NCI-H2081 (cell line): ENCODE measurements at regions not wholly inside any gene's neighbourhood (a gene's known extent, or its start where the extent isn't known, plus 50 kb on each side); places are given as distances from the start of the nearest gene placed in this dataset.

Experiments
- DNase-seq, 2 experiments: peaks; one replicate each; lab custom pipeline; 2025; lab: John Stamatoyannopoulos, UW

DNA sequence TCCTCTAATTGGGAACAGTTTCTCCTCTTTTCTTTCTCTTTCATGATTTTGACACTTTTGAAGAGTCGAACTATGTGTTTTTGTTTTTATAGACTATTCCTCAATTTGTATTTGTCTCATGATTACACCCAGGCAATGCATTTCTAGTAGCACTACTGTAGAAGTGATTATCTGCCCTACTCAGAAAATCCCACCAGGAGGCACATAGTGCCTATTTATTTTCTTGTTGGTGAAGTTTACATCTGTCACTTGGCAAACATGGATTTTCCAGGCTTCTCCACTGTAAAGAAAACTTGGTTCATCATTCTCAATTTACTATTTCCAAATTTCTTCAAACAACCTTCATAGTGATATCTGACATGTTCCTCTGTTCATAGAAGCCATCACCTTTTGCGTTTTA lies 893.9 kb downstream of the CCSER2 start:
- DNase-seq, result no peak

DNA sequence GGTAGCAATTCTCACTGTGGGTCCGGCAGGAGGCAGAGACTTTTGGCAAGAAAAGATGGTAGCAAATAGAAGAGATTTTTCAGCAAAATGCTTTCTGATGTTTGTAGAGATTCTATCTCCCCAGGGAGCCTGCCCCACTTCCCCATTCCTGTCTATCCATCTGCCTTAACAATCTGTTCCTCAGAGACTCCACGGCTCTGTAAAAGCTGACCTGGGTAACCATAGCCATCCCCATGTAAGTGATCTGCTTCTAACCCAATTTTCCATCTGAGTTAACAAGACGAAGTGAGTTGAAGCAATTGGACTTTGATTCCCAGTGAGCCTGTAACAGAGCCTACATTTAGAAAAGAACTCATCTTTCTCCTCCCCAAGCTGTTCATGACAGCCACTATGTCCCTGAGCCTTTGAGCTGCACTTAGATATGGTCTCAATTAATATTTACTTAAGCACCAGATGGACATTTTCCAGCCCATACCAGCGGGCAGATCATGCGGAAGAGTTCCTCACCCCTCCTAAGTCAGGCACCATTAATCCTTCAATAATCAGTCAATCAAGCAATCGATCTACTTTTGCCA lies 896.1 kb downstream of the CCSER2 start:
- DNase-seq, result no peak

DNA sequence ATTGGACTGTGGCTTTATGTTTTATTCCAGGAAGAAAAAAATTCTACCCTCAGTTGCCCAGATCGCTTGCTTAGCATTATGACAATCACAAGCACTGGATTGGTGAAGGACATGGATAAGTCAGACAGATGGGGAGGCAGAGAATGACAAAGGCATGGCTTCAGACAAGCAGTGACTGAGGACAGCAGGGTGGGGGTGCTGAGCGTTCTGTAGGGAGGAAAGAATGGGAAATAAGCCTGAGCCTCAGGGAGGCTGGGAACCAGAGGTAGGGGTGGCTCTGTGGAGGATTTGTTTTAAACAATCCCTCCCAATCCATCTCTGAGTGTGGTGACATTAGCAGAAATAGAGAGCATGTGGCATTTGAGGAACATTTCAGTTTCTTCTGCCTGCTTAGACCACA lies 896.9 kb downstream of the CCSER2 start:
- DNase-seq, result no peak

DNA sequence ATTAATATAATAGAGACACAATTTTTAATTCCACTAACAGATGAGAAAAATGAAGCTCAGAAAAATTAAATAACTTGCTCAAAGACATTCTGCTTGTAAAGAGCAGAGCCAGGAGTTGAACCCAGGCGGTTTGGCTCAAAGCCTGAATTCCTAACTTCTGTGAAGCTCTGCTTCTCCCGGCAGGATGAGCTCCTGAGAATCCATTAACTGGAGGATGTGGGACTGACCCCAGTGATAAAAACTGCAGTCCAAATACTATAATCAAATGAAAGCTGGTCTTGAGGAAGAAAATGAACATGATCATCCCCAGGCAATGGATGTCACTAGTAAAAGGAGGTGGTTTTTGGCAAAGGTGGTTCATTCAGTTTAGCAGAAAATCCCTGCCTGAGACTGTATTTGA lies 898.2 kb downstream of the CCSER2 start:
- no peak for DNase-seq

DNA sequence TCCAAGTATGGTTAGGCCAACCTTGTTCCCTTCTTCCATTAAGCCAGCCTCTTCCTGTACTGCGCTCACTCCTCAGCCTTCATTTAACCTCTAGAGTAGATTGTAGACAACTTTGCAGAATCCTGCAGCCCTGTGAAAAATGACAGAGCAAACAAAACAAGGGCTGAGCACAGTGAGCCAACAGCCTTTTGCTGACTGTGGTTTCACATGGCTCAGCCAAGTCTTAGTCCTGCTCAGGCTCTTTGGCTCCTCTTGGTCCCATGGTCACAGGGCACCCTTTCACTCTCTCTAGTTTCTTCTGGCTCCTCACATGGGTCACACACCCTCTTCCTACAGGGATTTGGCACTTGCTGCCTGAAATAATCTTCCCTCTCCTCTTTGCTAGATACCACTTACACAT lies 900.3 kb downstream of the CCSER2 start:
- no peak for DNase-seq

DNA sequence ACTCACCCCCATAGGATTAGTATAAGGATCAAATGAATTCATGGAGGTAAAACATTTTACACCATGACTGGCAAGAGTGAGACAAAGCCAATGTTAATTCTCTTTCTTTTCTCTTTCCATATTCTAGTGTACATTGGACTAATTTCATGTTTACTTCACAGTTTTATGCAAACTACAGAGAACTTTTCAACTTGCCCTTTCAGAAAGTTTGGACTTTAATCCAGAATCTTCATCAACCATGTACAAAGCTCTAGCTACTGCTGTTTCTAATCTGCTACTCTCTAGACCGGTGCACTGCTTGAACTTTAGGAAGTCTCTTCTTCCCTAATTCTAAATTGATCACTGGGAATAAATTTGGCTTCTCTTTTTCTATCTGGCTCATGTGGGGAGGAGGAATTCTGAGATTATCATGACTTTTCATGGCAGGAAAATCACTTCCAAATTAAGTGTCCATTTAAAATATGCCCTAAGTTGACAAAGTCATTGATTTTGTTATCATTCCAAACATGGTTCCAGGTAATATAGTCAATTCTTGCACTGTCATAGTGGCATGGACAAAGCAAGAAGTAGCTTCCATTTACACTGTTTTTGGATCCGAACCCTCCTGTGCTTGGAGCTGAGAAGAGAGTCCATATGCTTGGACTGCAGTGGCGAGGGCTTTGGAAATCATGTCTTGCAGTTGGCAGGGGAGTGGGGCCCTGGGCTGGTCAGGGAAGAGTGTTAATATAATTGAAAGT lies 903.3 kb downstream of the CCSER2 start:
- no peak for DNase-seq

DNA sequence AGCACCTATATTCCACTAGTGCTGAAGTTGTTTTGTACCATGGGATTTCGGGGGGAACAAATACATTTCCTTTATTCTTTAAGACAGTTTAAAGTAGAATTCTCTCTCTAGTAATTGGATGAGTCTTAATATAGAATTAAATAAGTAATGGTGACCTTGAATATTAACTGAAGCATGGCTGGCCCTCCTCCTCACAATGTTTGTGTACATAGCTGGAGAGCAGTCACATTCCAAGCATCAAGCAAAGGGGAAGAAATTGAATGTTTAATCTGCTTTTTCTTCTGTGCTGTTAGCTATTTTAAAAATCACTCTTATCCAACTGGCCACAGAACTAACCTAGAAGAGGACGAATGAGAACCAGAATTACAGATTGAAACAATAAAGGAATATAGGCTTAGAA lies 906.9 kb downstream of the CCSER2 start:
- no peak for DNase-seq

DNA sequence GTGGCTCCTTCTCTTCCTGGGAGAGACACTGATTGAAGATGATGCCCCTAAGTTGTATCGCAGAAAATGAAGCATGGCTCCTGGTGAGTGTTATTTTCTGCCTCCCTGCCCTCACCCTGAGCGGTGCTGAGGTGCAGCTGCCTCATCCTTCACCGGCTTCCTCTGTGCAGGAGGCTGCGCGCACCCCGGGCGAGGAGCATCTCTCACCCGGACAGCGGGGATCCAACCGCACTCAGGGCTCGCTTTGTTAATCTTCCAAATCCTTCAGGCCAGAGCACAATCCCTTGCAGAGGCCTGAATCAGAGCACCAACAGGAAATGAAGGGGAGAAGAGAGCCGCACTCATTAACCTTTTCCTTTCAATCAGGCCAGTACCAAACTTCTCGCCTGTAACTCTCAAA lies 910.3 kb downstream of the CCSER2 start:
- no peak for DNase-seq

DNA sequence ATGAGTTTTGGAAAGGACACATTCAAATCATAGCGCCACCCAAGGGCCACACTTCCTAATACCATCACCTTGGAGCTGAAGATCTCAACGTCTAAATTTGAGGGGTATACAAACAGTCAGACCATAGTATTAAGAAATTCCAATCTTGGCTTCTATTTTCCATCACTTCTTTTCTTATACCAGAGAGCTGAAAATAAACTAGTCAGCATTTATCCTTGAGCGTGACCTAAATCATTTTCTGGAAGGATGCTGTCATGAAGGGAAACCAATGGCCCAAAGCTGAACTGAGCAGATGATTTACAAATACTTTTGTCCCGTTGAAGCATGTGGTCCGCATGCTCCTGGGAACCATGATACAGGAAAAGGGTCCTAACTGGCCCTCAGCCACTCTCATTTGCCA lies 921.9 kb downstream of the CCSER2 start:
- no peak for DNase-seq

DNA sequence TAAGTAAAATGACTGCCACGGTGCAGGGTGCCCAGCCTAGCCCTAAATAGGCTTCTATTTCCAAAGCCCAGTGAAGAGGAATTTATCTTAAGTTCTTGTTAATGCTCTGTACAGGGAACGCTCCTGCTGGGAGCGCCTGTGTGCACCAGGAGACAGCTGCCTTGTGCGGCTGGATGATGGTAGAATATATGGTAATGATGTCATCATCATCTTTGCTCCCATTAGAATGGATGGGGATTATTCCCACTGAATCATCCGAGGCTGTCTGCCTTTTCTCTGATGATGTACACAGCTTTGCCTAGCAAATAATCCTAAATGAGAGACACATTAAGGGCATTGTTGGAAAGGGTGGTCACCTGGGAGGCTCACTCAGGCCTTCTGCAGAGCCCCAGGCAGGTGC lies 928.1 kb downstream of the CCSER2 start:
- no peak for DNase-seq

DNA sequence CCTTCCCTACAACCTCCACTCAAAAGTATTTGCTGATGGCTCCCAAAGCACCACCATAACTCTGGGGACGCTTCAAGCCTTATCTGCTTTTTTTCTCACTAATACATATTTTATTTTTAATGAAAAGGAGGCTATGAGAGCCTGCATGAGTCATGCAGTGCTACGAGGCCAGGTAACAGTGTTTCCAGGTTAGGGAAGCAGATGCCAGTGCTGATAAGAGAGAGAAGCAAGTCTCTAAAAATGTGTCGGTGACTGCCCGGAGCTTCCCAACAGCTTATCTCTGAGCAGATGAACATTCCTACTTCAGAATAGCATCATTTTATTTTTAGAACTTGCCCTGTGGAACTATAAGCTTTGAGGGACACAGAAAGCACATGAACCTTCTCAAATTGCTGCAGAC lies 931.5 kb downstream of the CCSER2 start:
- DNase-seq, result no peak

DNA sequence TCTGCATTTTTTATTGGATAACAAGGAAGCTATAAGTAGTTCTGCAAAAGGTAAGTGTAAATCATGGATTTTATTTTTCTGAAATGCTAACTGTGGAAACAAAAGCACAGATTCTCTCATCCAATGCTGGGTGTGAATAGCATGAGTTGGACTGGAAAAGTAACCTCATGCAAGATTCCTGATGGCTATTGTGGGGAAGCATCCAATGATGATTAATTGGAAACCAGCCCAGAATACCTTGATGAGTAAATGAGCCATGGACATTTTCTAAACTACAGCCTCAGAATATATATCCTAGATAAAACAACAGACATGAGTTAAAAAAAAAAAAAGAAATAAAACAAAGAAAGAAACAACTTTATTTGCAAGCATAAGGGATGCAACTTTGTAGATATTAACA lies 934.6 kb downstream of the CCSER2 start:
- DNase-seq, result no peak

DNA sequence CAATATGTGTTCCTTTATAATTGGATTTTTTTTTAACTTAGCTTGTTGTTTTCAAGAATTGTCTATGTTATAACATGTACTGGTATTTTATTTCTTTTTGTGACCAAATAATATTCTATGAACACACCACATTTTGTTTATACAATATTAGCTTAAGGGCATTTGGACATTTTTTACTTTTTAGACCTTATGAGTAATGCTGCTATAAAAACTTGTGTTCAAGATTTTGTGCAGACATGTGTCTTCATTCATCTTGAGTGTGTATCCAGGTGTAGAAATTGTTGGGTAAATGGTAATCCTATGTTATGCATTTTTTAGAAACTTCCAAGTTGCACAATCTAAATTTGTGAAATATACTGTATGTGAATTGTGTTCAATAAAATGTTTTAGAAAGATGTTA lies 936.7 kb downstream of the CCSER2 start:
- no peak for DNase-seq

DNA sequence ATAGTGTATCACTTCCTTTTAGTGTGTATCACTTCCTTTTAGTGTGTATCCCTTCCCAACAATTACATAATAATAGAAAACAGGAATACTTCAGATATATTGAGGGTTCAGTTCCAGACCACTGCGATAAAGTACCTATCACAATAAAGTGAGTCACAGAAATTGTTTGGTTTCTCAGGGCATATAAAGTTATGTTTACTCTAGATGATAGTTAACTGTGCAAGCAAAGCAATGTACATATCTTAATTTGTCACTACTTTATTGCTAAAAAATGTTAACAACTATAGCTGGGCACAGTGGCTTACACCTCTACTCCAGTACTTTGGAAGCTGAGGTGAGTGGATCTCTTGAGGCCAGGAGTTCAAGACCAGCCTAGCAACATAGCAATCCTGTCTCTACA lies 938.4 kb downstream of the CCSER2 start:
- no peak for DNase-seq

DNA sequence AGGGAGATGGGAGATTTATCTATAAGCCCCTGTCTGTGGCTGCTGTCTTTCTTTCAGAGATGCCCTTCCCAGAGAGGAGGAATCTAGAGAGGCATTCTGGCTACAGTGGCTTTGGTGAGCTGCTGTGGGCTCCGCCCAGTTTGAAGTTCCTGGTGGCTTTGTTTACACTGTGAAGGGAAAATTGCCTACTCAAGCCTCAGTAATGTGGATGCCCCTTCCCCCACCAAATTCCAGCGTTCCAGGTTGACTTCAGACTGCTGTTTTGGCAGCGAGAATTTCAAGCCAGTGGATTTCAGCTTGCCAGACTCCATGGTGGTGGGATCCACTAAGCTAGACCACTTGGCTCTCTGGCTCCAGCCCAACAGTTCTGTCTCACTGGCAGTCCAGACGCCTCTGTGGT lies 951.6 kb downstream of the CCSER2 start:
- DNase-seq, result no peak

DNA sequence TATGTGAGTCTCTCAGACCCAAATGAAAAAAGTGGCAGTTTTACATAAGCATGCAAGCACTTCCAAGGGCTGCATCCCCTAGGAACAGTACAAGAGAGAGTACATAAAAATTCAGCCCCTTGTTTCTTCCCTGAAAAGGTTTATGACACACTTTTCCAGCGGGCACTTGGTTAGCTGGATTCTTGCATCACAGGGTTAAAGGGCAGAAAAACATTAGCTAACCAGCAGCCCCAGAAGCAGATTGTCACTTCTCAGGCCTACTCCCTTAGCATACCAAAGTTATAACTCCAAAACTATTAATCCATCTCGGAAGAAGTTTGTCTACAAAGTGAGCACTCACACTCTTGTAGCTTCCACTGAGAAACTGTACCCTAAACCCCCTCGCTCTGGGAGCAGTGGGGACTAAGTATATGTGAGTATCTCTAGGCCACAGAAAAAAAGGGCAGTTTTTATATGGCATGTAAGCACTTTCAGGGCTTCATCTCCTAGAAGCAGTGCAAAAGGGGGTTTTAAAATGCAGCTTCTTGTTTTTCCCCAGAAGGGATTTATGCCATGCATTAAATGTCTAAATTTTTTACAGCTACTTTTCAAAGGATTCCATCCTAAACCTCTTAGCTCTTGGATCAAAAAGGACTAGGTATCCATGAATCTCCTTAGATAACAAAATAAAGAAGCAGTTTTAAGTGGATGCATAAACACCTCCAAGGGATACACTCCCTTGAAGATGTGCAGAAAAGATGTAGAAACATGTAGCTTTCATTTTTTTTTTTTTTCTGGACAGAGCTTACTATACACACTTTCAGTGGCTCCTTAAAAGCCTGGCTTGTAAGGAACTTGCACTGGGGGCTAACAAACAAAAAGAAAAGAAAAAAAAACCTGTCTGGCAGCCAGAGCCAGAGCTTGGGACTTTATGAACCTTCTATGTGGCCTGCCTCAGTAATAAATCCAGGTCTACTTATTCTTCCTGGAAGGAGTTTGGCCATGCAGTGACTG lies 956.7 kb downstream of the CCSER2 start:
- DNase-seq, result no peak

DNA sequence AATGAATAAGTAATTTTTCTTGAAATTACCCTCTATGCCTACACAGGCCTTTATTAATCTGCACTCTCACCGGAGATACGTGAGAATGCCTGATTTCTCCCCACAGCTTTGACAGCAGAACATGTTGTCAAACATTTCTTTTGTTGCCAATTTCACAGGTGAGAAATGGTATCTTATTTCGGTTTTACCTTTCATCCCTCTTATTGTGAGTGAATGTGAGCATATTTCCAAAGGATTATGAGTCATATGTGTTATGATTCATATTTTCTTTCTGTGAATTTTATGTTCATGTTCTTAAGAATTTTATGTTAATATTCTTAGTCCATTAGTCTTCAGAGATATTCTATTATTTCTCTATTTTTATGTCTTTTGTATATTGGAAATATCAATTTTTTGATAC lies 965.1 kb downstream of the CCSER2 start:
- DNase-seq, result no peak

DNA sequence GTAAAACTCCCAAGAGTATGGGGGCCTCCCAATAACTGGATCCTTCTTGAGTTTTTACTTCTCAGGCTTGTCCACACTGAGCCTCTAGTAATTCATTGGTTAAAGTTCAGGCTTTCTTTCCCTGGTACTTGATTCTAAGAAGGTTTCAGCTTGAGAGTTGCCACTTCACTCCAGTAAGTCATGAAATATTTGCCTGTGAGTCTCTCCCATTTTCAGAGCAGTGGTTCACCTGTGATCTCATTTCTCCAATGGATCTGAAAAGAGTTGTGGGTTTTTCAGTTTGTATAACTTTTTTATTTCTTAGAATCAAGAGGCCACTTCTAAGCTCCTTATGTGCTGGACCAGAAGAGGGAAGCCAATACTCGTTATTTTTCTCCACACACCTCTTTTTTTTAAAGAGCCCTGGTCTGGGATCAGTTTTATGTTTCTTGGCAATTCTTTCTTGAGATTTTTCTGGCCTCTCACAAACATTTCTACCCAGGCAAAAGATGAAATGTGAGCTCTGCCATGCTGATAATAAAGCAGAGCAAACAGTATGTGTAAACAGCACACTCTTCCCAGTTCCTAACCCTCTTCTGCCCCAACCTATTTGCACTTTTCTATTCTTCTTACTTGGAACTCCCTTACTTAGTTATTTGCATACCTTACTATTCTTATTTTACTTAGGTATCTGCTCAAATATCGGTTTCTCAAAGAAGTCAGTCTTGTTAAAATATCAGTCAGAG lies 983.4 kb downstream of the CCSER2 start:
- no peak for DNase-seq

DNA sequence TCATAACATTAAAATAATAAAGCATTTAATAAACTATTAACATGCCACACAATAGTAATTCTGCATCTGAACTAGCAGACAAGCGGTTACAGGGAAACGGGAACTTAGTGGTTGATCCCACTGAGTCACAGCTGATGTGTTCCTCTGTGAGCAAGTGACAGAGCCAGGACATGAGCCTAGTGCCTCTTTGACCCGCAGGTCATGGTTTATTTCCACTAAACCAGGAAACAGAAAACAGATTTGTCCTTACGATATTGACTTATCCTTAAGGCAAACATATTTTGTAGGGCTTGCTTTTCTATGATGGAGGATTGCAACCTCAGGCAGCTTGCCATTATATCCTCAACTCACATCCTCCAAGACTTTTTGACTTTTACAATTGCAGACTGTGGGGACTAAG lies 987.3 kb downstream of the CCSER2 start:
- DNase-seq, result no peak

DNA sequence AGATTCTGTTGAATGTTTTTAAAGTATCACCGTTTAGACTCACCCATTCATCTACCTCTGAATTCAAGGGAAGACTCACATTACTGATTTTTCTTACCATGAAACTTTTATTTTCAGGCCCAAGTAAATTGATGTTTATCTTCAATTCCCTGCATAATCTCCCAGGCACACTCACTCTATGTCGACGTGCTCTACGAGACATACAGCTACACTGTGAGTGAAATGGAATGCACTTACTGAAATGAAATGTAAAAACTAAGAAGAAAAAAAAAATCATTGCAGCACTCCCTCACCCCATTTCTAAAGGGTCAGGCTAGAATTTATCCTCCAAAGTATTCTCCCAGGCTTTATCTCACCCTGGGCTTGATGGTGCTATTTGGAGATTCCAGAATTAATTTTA lies 987.9 kb downstream of the CCSER2 start:
- DNase-seq, result no peak

DNA sequence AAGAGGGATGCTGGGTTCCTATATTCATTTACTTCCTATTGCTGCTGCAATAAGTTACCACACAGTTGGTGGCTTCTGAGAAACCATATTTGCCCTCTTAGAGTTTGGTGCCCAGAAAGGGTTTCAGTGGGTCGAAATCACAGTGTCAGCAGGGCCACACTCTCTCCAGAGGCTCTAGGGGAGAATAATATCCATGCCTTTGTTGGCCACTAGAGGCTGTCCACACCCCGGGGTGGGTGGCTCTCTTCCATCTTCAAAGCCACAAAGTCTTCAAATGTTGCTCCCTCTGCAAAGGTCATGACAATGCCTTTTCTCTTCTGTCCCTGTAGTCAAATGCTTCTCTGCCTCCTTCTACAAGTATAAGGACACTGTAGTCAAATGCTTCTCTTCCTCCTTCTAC lies 989.4 kb downstream of the CCSER2 start:
- DNase-seq, result no peak
